Esophagus muscularis mucosa (tissue), 3 donors: ENCODE measurements at regions not wholly inside any gene's neighbourhood (a gene's known extent, or its start where the extent isn't known, plus 50 kb on each side); places are given as distances from the start of the nearest gene placed in this dataset.

ENCODE experiments used
- CTCF ChIP-seq, 3 experiments: fragments of 200-600 bp in 2 of 3; fragments of 450-650 bp in 1 of 3; sonication (generic) in 2 of 3; IDR thresholded peaks; one replicate each; pipeline ENCODE4 v1.5.1; 2017 to 2019; ENCODE audit warnings: antibody characterized with exemption in 3 of 3, mild to moderate bottlenecking in 2 of 3, moderate library complexity in 1 of 3
- POLR2A ChIP-seq: fragments of 450-650 bp; IDR thresholded peaks from one replicate; pipeline ENCODE4 v1.6.1; 2017; ENCODE audit warnings: antibody characterized with exemption, moderate library complexity, mild to moderate bottlenecking, low read depth

DNA sequence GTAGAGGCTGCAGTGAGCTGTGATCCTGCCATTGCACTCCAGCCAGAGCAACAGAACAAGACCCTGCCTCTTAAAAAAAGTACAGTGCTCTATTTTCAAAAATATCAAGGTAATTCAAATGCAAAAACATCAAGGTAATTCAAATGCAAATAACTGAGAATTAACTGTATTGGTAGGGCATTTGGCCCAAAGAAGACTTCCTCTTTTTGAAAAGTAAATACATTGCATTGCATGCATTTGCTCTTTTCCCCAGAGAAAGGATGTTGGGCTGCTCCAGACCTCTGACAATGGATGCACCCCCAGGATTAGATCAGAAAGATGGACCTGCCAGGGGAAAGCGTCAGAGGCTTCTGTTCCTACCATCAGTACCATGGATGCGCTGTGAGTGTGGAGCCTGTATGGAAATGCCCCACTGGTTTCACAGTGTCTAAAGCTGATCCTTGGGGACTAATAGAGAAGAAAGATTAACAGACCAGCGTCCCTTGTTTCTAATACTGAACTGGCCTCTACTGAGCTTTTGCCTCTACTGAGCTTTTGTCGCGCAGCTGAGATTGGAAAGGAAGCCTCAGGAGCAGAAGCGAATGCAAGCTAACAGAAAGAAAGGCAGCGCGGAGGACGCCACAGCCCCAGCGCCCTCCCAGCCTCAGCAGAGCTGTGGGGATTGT, 93.5 kb upstream of the LYZL2 start:
- TF ChIP-seq CTCF (IDR thresholded peaks at IDR 0.05): no peak
- no peak for TF ChIP-seq POLR2A
